Stimulated activated CD4-positive, alpha-beta T cell treated with anti-CD3 and anti-CD28 coated beads, TNF-alpha, amount 100 ng/mL, for 24 hours (primary cell): ENCODE measurements at regions not wholly inside any gene's neighbourhood (a gene's known extent, or its start where the extent isn't known, plus 50 kb on each side); places are given as distances from the start of the nearest gene placed in this dataset.

Source experiments
- DNase-seq, 3 experiments: peaks; one replicate each; pipeline ENCODE4 v3.0.0-alpha.2; 2020; ENCODE audit warnings: low read depth in 3 of 3

DNA sequence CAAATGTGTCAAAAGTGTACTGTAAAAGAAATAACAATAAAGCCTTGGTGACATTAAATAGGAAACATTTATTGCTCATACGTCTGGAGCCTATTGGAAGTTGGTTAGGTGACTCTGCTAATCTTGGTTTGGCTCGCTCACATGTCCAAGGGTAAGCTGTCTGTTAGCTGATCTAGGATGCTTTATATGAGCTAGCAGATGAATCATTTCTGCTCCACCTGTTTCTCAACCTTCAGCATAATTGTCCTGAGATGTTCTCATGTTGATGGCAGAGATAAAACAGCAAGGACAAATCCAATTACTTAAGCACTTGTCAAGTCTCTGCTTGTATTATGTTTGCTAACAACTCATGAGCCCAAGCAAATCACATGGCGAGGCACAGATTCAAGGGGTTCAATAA lies 56.0 kb upstream of the CD53 start:
- DNase-seq, result no peak

DNA sequence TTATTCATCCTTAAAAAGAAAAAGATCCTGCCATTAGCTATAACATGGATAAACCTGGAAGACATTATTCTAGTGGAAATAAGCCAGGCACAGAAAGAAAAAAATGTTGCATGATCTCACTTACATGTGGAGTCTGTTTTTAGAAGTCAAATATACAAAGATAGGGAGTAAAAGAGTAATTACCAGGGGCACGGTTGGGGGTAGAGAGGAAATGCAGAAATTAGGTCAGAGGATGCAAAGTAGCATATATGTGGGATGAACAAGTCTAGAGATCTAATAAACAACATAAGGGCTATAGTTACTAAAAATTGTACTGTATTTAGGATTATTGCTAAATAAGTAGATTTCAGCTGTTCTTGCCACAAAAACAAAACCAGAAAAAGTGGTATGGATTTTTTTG lies 61.4 kb upstream of the CD53 start:
- DNase-seq, result no peak

- no peak for DNase-seq
Measured at GRCh38 chr1:110800079-110800478, 72.9 kb upstream of the CD53 start.

- DNase-seq, result no peak
Measured at GRCh38 chr1:110798691-110799256, 74.2 kb upstream of the CD53 start.

DNA sequence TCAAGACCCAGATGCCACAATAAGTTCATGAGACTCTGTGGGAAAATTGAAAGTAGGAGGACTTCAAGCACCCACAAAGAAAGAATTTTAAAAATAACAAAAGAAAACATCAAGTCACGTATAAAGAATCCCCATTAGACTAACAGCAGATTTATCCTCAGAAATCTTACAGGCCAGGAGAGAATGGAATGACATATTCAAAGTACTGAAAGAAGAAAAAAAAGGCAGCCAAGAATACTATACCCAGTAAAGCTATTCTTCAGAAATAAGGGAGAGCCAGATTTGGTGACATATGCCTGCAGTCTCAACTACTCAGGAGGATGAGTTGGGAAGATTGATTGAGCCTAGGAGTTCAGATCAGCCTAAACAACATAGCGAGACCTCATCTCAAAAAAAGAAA lies 84.3 kb upstream of the CD53 start:
- DNase-seq, result no peak

- DNase-seq, result no peak
Measured at GRCh38 chr1:110787328-110788071, 85.4 kb upstream of the CD53 start.

DNA sequence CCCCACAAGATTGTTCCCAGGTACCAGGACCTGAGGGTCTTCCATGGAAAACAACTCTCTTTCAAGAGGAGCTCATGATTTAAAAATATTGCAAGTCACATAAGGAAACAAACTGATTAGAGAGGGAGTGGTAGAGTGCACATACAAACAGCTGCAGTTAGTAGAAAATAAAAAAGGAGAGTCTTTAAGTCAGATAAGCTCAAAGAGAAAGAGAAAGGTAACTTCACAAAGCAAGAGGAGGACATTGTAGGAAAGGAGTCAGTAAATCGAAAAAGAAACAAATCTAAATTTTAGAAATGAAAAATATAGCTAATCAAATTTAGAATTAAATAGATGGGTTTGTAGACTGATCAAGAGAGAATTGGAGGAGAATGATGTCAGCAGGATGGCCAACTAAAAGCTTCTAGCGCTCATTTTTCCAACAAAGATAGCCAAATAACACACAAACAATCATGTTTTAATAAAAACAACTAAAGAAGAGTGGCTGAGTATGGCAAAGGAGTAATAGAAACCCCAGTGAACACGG lies 86.1 kb upstream of the CD53 start:
- DNase-seq, result no peak

DNA sequence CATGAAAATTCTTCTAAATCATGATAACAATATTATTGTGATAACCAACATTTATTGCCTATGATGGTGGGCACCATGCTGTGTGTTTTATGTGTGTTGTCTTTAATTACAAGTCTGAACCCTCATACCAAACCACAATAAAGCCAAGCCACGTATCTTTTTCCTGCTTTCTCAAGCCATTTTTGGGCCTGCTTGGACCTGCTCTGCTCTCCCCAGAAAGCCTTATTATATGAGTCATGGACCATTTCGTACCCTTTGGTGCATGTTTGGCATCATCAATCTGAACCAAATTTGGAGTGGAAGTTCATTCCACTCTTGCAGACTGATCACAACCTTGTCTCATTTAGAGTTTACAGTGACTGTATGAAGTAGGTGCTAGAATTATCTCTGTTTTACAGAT lies 87.3 kb upstream of the CD53 start:
- no peak for DNase-seq

GRCh38 chr1:110785055-110785454 lies 87.9 kb upstream of the CD53 start:
- no peak for DNase-seq

- DNase-seq, result peak in 2 of 3 experiments; percentile 31 to 51
Measured at GRCh38 chr1:110783292-110783918, 89.5 kb upstream of the CD53 start.

GRCh38 chr1:110781525-110781924 lies 91.4 kb upstream of the CD53 start:
- no peak for DNase-seq

DNA sequence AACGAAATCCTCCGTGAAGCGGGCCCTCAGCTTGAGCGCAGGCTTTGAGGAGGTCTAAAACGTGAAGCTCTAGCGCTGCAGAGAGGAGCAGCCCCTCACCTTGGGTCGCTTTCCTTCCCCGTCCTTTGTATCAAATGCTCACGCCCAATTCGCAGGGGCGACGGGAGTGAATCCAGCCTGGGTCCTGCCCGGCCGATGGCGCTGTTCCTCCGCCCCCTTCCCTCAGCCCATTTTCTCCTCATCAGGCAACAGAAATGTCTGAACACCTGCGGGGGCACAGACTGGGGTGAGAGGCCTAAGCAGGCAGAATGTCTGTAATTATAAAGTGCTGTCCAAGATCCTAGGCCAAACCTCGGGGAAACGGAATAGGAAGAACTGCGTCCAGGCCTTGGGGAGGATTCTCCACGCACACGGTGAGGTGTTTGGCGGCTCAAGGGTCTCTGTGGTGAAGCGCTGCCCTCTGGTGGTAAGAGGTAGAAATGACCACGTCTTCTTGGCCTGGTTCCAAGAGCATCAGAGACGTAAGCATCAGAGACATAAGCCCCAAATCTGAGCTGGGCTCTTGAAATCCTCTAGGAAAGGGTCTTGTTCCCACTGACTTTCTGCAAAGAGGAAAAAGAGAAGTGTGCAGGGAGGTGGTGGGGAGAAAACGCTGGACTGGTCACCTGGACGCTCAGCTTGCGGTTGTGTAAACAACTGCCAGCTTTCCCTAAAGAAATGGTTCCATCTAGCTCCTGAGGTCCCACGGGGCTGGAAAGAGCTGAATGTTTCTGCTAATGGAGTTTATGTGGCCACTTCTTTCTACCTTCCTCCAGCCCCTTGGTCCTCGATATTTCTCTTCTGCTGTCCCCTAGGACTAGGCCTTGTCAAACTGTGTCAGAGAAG lies 92.1 kb upstream of the CD53 start:
- DNase-seq, result peak; percentile 51 to 65 (median 61)

DNA sequence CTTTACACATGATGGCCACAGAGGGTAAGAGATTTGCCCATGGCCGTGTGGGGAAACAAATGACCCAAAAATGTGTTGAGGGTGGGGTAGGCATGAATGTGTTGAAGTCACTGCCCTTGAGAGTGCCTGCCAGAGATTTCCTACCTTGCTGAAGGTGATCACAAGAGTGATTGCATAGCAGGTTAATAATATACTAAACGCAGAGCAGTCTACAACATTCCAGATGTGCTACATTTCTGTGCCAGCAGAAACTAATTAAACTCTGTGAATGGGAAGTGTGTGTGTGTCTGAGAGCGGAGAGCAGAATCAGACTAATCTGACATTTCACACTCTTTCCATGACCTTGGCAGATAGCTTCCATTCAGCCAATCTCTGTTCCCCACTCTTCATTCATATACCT lies 93.3 kb upstream of the CD53 start:
- DNase-seq, result no peak

- DNase-seq, result no peak
Measured at GRCh38 chr1:110778821-110779220, 94.1 kb upstream of the CD53 start.

GRCh38 chr1:110777228-110777627 lies 95.7 kb upstream of the CD53 start:
- no peak for DNase-seq

DNA sequence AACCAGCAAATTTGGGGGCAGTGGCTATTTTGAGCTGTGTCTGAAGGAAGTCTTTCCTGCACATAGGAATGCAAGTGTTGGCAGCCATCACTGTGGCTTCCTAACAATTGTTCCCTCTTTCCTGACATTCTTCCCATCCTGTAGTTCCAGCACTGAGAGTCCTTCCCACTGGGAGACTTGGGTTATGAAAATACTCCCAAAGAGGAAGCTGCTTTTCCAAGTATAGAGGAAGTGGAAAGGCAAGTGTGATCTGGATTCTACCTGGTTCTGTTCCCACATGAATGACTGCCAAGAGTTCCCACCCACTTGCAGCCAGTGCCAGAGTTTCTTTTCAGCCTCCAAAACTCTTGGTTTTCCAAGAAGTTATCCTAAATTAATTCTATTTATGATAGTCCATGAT lies 98.5 kb upstream of the CD53 start:
- no peak for DNase-seq

DNA sequence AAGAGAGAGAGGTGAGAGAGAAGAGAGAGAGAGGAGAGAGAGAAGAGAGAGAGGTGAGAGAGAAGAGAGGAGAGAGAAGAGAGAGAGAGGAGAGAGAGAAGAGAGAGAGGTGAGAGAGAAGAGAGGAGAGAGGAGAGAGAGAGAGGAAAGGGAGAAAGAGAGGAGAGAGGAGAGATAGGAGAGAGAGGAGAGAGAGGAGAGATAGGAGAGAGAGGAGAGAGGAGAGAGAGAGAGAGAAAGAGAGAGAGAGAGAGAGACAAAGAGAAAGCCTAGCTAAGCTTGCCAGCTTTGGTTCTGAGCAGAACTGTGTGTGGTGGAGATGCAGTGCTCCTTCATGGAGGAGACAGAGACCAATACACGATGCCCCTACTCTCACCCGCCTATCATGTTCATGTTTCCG lies 99.1 kb upstream of the KCNA3 start:
- DNase-seq, result no peak

DNA sequence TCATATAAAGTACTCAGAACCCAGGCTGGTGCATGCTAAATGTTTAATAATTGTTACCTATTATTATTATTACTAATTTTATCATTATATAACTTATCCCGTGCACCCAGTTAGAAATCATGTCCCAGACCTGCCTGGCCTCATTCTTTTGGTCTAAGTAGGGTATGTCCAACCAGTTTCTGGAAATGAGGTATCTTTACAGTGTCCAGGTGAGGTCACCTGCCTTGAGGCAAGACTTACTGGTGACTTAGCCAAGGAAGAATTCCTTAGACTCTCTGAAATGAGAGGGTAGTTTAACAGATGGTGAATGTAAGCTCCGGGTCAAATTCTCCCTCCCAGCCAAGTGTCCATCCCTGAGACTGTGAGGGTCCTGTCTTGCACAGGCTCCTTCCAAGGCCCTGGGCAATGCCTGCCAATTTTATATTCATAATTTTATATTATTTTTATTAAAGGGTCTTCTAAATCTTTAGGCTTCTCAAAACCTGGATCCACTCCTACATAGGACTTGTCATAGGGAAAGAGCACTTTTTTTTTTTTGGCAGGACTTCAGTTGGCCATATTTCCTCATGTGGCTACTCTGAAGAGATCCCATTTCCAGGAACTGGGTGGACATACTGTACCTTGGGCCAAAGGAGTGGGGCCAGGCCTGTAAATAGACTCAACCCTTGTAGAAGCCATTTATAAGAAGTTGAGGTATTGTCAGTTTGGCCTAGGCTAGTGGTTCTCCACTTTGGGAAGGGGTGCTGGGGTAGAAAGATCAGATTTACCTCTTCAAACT lies 96.7 kb upstream of the KCNA3 start:
- no peak for DNase-seq

DNA sequence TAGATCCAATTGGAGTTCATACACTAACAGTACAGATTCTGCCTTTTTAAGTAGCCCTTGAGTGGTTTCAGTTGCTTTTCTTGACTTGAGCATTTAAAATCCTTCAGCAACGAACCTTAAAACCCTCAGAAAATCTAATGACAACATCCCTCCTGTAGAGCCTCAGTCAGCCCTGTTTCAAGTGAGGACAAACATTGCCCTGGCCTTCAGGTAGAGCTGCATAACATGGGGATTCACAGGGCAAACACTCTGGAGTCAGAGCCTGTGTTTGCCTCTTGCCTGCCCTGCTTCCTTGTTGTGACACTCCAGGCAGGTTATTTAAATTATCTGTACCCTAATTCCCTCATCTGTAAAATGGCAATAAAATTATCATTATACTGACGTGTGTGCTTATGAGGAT lies 96.1 kb upstream of the KCNA3 start:
- no peak for DNase-seq

DNA sequence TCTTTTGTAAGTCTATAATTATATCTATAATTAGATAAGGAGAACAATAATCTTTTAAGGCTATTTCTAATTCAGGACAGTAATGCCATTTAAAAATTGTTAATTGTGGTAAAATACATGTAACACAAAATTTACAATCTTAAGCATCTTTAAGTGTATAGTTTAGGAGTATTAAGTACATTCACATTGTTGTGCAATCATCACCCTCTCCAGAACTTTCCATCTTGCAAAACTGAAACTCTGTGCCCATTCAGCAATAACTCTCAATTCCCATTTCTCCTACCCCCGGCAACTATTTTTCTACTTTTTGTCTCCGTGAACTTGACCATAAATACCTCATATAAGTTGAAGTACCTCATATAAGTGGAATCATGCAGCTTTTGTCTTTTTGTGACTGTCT lies 93.9 kb upstream of the KCNA3 start:
- DNase-seq, result no peak

- no peak for DNase-seq
Measured at GRCh38 chr1:110766336-110766647, 91.6 kb upstream of the KCNA3 start.
